Activated T-cell treated with anti-CD3 and anti-CD28 coated beads for 4 hours (primary cell): ENCODE measurements at regions not wholly inside any gene's neighbourhood (a gene's known extent, or its start where the extent isn't known, plus 50 kb on each side); places are given as distances from the start of the nearest gene placed in this dataset.

Experiments
- DNase-seq: peaks from one replicate; pipeline ENCODE4 v3.0.0-alpha.2; 2020

DNA sequence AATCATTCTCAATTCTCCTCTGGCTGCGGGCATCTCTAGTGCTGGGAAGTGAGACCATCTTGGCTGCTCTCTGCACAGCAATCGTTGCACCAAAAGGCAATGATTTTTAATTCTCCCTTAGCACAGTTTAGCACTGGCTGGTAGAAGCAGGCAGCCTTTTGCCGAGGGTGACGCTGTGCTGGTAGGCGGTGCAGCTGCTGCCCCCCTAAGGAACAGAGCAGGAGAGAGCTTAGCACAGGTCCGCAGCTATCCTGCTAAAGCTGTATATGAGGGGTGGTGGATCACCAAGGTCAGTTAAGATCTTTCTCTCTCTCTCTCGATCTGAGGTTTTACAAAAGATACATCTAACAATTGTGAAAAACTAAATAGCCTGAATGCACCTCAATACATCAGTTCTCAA lies 390.1 kb downstream of the GATA3 start:
- peak; percentile 9 for DNase-seq

GRCh38 chr10:8445353-8445752 lies 390.9 kb downstream of the GATA3 start:
- DNase-seq = no peak

GRCh38 chr10:8449909-8450308 lies 395.4 kb downstream of the GATA3 start:
- DNase-seq = no peak

DNA sequence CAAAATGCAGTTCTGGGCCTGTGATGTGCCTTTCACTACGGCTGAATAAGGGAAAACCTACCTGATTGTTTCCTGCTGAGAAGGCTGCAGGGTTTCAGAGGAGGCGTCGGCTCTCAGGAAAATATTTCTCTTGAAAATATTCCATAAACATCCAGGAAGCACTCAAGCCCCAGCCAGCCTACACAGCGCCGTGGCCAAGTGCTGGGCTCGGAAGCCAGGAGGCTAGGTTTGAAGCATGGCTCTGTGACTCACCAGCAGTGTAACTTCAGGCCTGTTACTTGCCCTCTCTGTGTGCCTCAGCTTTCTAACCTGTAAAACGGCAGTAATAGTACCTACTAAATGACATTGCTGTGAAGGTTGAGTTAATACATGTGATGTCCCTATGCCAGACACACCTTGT lies 399.1 kb downstream of the GATA3 start:
- DNase-seq = no peak

GRCh38 chr10:8454357-8454756 lies 399.9 kb downstream of the GATA3 start:
- DNase-seq = no peak

DNA sequence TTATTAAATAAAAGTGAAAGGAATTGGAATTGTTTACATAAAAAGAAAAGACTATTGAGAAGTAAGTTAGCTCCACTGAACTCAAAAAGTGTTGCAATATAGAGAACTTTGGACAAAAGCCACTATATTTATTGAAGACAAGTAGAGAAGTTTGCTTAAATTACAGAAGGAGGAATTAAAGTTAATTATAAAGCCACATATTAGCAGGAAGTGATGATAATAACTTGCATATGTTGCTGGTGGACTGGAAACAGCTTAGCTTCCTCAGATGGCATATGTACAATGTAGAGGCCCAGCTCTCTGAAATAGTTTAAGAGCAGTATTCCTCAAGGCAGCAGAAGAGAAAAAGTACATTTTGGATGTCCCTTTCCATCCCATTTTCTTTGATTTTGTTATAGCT lies 400.7 kb downstream of the GATA3 start:
- no peak for DNase-seq

GRCh38 chr10:8456386-8456785 lies 401.9 kb downstream of the GATA3 start:
- DNase-seq = no peak

DNA sequence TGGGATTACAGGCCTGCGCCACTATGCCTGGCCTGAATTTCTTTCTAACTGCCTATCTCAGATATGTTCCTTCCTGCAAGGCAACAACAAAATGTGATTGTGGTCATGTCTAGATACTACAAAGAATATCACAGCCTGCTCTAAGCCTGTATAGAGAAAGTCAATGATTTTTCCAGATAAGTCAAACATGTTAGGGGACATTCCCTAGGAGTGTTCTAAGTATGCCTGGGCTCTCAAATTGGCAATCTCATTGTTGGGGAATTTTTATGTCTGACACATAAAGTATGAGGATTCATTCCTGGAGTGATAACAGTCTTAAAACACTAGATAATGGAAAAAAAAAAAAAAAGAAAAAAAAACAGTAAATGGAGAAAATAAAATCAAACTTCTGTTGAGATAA lies 406.1 kb downstream of the GATA3 start:
- DNase-seq = no peak

GRCh38 chr10:8462565-8462964 lies 408.1 kb downstream of the GATA3 start:
- no peak for DNase-seq

GRCh38 chr10:8463853-8464252 lies 409.4 kb downstream of the GATA3 start:
- DNase-seq = no peak

GRCh38 chr10:8468477-8468876 lies 414.0 kb downstream of the GATA3 start:
- no peak for DNase-seq

DNA sequence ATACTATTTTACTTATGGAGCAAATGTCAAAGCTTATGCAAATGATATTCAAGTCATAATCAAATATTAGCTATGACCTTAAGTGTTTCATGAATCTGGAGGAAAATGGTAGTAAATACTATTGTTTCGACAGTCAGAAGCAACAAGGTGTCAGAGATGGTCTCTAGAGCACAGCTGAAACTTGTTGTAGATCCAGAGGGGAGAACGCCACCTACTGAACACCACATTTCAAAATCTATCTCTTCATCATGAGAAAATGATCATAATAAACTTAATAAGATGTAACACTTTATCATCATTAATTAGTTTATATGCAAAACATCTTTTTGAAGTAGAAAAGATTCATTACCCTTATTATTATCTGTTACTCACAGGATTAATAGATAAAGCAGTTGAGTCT lies 418.7 kb downstream of the GATA3 start:
- DNase-seq = no peak

GRCh38 chr10:8477300-8477699 lies 422.8 kb downstream of the GATA3 start:
- DNase-seq = no peak

GRCh38 chr10:8481718-8482504 lies 427.4 kb downstream of the GATA3 start:
- no peak for DNase-seq

DNA sequence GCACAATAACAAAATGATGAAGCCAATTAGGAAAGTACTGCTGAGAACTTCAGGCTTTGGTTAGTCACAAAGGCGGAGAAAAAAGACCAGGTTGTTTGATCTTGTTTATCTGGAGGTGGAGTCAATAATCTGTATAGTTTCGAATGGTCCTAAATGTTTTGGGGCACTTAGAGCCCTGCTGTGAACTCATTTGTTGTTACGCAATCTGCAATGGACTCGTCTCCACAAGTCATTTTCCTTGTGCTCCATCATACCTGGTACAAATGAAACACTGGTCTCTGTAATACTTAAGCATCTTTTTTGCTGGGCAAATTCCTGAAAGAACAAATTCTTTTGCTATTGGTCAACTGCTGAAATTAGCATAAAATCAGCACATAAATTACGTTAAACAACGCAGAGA lies 430.5 kb downstream of the GATA3 start:
- DNase-seq = no peak

- DNase-seq = no peak
Observed at GRCh38 chr10:8487346-8487745, 432.9 kb downstream of the GATA3 start.

- no peak for DNase-seq
Observed at GRCh38 chr10:8489232-8489631, 434.7 kb downstream of the GATA3 start.

DNA sequence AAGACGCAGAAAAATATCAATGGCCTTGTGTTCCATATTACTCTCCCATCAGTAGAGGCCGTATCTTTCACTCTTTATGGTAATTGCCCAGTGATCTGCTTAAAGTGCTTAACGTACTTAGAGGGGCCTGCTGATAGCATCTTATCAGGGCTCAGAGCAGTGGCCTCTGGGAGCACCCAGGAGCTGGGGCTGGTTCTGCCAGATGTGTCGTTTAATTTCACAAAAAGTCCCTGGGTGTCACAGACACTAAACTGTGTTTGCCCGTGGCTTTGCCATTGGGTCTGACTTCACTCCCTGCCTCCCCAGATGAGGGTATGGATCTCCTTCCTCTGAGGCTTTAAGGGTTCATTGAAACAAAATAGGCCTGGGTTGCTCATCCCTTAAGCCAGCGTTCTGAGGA lies 435.3 kb downstream of the GATA3 start:
- no peak for DNase-seq

- no peak for DNase-seq
Observed at GRCh38 chr10:8498290-8498689, 443.8 kb downstream of the GATA3 start.

GRCh38 chr10:8498881-8499280 lies 444.4 kb downstream of the GATA3 start:
- no peak for DNase-seq

DNA sequence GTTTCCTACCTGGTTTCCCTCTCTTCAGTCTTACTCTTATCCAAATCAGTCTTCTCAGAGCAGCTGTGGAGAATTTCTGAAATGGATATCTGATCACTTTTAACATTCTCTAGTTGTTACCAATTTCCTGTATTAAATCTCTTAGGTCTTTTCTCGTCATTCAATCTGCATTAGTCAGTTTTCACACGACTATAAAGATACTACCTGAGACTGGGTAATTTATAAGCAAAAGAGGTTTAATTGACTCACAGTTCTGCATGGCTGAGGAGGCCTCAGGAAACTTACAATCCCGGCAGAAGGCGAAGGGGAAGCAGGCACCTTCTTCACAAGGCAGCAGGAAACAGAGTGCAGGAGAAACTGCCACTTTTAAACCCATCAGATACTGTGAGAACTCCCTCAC lies 444.8 kb downstream of the GATA3 start:
- no peak for DNase-seq

GRCh38 chr10:8499752-8500390 lies 445.4 kb downstream of the GATA3 start:
- DNase-seq = no peak

DNA sequence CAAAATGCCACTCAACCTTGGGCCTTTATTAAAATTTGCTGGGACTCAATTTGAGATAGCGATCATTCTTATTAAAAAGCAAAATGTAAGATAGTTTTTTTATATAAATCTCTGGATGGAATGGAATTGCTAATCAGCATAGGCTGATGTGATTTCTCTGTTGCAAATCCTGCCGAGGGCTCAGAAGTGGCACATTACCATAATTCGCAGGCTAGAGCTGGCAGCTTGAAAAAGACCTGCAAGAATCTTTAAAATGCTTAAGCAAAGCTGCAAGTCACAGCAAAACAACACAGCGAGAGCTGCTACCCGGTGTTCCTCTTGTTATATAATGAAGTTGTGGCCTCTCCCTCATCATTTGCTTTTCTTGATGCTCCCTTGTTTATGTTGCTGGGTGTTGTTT lies 448.1 kb downstream of the GATA3 start:
- no peak for DNase-seq

DNA sequence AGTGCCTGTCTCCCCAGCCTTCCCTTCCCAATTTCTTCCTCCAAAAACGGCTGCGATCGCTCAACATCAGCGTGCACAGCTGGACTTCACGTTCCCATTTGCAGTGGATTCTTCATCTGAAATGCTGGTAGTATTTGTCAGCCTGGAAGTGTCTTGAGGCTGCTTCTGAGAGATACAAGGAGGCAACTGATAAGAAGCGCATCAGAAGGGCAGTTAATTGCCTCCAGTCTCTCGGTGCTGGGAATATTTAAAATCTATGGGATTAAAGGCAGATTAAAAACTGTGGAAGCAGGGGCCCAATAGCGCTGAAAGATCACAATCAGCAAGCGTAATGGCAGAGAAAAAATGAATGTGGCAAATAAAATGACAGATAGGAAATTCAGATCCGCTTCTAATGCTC lies 450.0 kb downstream of the GATA3 start:
- DNase-seq = no peak

DNA sequence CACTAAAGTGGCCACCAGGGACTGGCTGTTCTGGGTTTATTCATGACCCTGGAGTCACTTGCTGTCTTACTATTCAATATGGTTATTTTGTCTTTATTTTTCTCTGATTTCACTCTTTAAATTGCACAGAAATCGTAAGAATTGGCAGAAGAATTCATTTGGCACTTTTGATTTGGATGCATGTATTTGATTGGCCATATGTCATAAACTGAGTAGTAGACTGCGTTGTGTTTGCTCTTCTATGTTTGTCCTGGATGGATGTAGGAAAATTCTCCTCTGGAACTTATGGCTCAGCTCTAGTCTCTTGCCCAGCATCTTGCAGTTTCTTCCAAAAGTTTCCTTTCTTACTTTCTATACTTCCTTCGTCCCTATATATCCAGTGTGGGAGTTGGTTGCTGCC lies 452.7 kb downstream of the GATA3 start:
- DNase-seq = no peak
